Mammary epithelial cell (primary cell): ENCODE measurements at regions not wholly inside any gene's neighbourhood (a gene's known extent, or its start where the extent isn't known, plus 50 kb on each side); places are given as distances from the start of the nearest gene placed in this dataset.

Experiments
- CTCF ChIP-seq, 2 donors: IDR thresholded peaks in 1 of 2; conservative IDR thresholded peaks in 1 of 2; 2 replicates each; pipeline ENCODE4 v1.5.1; 2011 to 2012; ENCODE audit warnings: inconsistent platforms in 2 of 2, low read length in 2 of 2, mild to moderate bottlenecking in 2 of 2, control low read depth in 1 of 2, low read depth in 1 of 2; ENCODE audit not compliant: insufficient read depth in 1 of 2; ENCODE audit errors: extremely low read depth in 1 of 2
- EZH2 ChIP-seq: IDR thresholded peaks from 2 replicates; pipeline ENCODE4 v1.6.1; 2012; ENCODE audit warnings: low read length, inconsistent platforms, borderline replicate concordance

GRCh38 chr5:67361932-67362729 lies 165.5 kb upstream of the CD180 start:
- TF ChIP-seq CTCF (conservative IDR thresholded peaks at IDR 0.05 in 1 of 2, IDR thresholded peaks at IDR 0.05 in 1 of 2; ENCODE audit: extremely low read depth in 1 of 2, insufficient read depth in 1 of 2, low read depth in 1 of 2, low read length in 2 of 2): no peak
- TF ChIP-seq EZH2: no peak
